Stimulated activated CD8-positive, alpha-beta memory T cell treated with anti-CD3 and anti-CD28 coated beads, Interleukin-12 subunit alpha, Interleukin-12 subunit beta, amount 100 ng/mL, for 24 hours (primary cell): ENCODE measurements at regions not wholly inside any gene's neighbourhood (a gene's known extent, or its start where the extent isn't known, plus 50 kb on each side); places are given as distances from the start of the nearest gene placed in this dataset.
"Not testable (repeated sequence)": the region's sequence is repeated elsewhere in the genome, so short reads cannot be mapped to it uniquely, and the experiment has no call there.

ENCODE experiments used
- DNase-seq: peaks from one replicate; pipeline ENCODE4 v3.0.0-alpha.2; 2020; ENCODE audit errors: extremely low read depth

DNA sequence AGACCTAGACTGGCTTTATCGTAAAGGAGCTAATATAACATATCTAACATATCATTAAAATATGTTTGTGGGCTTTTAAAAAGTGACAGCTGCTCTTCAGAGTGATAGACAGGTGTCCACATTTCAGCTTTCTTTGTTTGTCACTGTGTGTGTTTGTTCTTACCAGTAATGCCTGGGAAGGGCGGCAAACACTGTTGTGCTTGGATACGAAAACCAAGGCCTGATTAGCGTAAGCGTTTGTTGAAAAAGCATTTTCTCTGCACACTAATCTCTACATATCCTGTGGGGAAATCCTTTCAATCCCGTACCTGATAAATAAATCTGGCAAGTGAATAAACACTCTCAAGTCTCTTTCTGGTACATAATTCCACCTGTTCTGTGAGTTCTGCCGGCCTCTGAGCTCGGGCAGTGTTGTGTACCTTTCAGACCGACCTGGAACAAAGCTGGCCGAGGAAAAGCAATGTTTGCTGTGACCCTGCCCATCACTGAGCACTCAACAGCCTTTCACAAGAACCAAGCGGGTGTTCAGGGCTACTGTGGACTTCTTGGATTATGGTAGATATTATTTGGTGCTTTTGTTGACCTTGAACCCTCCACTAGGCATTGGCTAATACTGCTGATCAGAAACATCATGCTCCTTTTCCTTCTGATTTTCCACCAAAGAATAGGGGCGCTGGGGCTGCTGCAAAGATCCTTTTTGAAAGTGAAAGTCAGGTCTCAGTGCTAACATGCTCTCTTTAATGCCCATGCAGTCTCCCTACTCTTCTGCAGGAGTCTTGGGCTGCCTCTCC, 100.4 kb downstream of the CD83 start:
- no peak for DNase-seq

DNA sequence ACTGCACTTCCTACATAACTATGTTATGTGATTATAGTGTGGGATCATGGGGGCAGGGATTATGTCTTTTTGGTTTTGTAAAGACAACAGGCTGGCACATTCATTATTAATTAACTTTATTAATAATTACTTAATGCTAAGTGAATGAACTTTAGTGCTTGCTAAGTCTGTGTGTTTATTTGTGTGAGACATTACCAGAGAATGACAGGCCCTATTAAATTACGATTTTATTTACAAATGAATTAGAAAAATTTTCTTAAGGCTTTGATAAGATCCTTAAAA, 100.9 kb downstream of the CD83 start:
- DNase-seq: no peak

DNA sequence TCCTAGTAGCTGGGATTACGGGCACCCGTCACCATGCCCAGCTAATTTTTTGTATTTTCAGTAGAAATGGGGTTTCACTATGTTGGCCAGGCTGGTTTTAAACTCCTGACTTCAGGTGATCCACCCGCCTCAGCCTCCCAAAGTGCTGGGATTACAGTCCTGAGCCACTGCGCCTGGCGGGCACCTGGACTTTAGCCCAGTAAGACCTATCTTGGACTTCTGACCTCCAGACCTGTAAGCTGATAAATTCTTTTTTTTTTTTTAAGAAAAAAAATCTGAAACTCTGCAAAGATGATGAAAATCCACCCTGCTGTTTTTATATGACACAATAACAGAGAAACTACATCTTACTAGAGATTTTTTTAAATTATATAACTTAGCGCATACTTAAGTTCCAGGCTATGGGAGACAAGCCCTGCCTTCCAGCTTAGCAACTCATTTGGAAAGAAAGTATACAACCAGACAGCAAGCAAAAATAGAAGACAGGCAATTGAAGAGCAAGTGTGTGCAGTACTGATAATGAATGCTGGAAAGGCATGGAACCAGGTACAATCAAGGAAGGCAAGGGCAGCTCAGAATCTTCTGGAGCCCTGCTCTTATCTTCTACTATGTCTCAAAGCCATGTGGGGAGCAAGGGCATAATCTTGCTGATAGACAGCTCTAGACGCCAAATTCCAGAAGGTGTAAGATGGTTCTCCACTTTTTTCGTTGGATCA, 104.2 kb downstream of the CD83 start:
- no peak for DNase-seq

DNA sequence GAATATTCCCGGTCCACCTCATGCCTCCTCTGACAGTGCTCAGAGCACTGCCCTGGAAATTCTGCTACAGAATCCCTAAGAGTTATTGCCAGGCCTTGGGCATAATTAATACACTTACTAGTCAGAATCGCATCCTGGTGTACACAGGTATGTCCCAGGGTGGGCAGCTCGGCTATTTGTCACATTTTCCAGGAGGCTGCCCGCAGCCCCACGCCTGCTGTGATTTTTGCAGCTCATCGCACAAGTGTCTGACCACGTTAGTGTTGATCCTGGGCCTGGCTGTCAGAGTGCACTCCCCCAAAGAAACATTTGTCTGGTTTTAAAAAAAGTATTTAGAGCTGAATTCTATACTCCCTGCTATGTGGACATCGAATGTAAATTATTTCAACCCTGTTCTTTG, 105.4 kb downstream of the CD83 start:
- DNase-seq: no peak

DNA sequence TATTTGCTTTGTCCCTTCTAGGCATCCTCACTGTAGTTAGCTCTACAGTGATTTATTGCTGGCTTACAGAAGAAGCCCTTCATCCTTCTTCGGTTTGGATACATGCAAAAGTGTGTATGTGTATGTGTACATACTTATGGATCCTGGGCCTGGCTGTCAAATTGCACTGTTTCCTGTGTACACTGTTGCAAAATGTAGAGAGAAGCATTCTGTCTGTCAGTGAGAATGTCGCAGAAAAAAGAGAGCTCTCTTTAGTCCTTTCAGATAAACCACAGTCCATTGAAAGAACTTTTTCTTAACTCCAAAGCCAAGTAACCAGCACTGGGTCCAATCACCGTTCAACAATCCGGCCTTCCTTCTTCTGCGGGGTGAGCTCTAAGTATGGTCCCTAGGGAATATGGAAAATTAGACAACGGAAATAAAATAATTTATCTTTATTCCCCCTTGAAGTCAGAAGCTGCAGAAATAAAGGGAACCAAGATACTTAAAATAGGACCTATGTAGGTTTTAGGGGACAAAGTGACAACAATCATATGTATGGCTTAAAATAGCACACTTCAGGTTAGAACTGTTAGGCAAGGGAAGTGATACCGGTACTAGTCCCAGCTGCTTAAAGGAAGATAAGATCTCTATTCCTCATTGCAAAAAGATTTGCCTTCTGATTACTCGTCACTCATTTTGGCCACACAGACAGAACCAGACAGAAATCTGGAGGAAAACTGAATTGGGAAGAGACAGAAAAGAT, 107.0 kb downstream of the CD83 start:
- no peak for DNase-seq

DNA sequence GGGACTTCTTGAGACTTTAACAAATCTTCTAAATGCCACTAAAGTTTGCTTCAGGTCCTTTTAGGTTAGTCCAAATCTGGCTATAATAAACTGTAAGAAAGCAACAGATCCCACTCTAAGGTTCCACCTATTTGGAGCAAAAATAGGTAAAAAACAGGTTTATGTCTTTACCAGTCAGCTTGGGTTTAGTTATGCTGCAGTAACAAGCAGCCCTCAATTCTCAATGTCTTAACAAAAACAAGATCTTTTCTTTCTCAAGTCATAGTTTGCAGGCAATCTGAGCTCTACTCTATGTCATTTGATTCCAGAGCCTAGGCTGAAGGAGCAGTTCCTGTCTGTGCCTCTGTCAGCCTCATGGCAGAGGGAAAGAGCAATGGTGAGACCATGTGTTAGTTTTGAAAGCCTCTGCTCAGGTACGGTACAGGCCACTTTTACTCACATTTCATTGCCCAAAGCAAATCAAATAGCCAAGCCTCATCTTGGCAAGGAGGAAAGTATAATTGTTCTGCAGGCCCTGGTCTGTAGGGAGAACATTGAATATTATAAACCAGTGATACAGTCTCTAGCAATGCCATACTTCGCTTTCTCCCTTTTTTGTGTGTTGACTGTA, 108.6 kb downstream of the CD83 start:
- DNase-seq: no peak

DNA sequence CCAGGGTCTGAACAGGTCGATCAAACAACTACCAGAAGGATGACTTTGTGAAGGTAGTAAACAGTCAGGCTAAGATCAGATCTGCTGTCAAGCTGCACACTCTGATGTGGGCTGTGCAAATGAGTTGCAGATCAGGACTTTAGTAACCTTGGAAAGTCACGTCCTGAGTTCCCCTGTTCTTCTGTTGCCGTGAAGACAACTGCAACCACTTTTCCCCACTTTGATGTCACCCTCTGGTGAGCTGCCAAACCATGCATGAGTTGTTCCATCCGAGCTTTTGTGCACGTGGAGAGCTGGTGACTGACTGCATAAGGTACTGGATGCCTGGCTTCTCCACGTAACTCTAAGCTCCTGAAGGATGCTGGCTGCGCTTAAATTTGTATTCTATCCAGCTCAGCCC, 111.0 kb downstream of the CD83 start:
- peak; percentile 14 for DNase-seq

DNA sequence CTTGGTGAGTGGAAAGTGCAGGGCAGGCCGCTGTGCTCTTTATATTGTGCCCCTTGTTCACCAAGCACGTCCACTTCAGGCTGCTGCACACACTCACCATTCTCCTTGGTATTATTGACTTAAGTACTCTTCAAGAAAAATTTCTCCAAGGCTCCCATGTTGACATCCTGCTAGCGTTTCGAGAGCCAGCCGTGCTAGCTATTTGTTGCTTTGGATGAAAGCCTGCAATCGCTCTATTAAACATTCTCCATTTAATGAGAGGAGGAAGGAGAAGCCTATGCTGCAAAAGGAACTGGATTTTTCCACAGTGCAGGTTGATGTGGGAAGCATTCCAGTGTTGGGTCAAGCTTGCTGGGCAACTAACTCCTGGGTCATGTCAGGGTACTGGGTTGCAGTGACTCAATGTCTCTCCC, 113.5 kb downstream of the CD83 start:
- no peak for DNase-seq

DNA sequence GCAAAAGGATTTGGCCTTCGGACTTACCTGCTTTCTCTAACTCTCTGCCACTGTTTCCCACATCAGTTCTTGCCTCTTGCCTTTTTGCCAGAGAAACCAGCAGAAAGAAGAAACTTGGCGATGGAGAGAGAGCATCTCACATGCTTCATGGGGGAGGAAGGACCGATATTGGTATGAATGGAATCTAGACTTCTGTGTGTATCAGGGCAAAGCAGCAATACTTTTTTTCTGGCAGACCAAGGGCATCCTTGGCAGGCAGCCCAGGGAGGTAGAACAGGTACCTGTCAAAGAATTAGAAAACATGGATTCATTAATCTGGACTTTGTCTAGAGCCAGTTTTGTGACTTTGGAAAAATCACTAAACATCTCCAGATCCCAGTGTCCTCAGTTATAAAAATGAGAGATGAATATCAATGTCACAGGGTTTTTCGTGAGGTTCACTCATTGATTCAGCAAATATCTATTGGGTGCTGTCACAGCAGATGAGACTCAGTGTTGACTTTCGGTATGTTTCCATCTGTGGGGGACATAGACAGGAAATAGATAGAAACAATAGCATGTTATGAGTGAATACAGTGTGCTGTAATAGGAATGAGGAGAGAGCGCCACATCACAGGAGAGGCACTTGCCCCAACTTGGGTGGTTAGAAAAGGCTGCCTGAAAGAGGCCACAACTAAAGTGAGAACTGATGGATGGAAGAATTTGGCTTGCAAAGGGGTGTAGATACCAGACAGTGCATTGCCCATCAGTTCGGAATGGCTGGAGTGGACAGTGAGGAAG, 114.1 kb downstream of the CD83 start:
- DNase-seq: no peak

DNA sequence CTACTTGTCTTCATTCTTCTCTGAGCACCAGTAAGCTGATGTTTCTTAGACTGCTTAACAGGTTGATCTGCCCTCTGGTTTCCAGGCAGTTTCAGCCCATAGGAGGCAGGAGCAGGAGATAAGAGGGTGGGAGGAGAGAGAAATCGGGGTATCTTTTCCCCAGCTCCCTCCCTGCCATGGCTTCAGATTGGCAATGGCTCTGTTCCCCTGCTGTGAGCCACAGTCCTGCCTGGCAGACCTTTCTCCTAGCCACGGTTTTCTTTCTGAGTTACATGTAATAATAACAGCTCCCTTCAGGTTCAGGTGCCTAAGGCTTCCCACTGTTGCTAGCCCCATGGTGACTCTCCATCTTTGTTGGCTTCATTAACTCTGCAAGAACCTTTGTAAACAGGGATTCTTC, 115.3 kb downstream of the CD83 start:
- no peak for DNase-seq

DNA sequence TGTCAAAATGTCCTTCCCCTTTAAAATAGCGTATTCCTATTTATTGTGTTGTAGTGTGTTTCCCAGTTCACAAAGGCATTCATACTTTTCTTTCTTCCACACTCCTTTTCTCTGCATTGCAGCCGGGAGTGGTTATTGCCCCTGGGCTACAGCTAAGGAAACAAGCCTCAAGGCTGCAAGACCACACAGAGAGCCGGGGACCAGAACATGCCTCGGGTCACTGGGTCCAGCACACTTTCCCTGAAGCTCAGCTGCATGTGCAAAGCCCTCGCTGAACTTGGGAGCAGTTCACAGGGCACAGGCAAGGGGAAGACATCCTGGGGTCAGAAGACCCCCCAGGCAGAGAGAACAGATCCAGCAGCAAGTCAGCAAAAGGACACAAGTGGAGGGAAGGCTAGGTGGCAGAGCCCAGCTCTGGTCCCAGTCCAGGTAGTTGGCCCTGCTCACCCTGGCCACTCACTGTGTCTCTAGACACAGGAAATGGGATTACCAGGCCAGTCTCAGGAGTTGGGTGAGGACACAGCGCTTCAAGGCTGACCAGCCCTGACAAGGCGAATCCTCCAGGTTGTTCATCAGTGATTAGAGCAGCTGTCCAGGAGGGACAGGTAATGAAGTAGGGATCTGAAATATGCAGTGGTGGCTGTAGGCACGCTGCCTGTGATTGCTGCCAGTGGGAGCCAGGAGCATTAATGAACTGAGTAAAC, 118.2 kb downstream of the CD83 start:
- DNase-seq: no peak

DNA sequence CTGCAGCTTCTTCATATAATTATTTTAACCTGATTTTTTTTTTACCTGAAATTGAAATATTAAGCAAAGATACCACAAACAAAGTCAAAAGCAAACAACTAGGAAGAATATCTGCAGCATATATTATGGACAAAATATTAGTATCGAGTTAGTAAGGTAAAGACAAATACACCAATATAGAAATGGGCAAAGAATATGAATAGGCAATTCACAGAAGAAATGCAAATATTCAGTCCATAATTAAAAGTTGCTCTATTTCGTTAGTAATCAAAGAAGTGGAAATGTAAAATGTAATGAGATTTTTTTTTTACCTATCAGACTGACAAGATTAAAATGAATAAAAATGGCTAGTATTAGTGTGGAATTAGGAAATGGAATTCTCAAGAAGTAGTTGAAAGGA, 121.5 kb downstream of the CD83 start:
- DNase-seq: no peak

DNA sequence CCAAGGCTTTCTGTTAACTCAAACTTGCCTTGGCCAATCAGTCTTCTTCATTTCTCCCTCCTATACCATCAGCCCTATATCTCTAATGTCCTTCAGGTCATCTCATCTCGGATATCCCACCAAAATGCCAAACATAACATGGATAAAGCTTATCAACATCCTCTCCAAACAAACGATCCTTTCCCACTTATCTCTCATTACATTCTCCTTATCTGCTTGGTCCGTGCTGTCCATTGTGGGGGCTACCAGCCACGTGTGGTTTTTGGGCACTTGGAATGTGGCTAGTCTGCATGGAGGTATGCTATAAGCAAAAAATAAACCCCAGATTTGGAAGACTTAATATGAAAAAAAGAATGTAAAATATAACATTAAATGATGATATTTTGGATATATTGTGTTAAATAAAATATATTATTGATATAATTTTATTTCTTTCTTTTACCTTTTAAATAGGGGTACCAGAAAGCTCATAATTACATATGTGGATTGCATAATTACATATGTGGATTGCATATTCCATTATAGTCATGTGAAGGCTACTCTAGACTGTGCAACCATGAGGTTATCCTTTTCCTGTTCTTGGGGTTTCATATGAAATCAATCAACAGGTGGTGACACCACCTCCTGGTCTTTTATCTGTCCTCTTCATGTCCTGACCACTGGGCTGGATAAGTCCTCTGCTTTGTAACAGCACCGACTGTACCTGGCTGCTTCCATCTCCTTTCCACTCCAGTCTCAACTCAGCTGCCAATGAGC, 123.0 kb downstream of the CD83 start:
- no peak for DNase-seq

DNA sequence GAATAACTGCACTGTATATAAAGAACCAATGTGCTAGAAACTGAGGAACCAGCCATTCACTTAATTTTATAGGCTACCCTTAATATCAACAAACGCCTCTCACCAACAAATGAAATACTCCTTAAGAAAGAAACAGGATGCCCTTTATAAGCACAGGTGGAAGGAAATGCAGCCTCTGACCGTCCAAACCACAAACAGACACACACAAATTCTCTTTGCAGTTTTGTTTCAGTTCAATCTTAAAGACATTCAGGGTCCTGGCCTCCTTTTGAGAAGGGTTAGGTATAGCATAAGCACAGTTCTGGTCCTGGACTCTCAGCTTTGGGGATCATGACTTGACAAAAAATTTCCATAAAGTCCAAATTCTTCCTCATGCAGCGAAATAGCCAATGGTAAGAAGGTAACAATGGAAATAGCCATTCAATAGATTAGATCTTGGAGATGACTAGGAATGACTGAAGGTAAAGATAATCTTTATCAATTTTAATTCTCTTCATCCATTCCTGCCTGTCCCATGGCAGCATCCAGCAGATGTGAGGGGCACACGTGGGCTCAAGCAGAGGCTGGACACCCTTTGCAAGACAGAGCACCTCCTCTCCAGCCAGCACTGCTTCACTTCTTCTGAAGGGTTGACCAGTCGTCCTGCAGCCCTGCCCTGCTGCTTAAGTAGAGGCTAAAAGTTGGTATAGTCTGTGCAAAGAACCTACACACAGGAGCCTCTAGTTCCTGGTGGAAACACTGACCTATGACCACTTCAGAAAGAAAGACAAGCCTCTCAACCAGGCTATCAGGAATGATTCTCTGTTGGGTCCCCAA, 123.9 kb downstream of the CD83 start:
- no peak for DNase-seq

DNA sequence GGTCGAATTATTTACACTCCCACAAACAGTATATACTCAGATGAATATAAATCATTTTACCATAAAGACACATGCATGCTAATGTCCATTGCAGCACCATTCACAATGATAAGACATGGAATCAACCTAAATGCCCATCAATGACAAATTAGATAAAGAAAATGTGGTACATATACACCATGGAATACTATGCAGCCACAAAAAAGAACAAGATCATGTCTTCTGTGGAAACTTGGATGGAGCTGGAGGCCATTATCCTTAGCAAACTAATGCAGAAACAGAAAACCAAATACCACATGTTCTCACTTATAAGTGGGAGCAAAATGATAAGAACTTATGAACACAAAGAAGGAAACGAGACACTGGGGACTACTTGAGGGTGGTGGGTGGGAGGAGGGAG, 125.3 kb downstream of the CD83 start:
- not testable (repeated sequence) for DNase-seq

DNA sequence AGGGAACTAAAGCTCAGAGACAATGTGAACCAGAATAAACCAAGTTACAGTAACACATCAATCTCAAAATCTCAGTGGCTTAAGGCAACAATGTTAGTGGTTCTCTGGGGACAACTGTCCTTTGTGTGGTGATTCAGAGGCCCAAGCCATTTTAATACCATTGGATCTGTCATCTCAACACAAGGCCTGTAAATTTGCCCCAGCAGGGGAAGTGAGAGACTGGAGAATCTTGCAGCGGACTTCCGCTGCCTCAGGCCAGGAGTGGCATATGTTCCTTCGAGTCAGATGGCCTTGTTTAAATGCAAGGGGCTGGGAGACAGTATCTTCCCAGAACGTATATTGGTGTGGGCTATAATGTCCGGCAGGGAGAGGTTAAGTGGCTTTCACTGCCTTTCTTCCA, 126.0 kb downstream of the CD83 start:
- no peak for DNase-seq

DNA sequence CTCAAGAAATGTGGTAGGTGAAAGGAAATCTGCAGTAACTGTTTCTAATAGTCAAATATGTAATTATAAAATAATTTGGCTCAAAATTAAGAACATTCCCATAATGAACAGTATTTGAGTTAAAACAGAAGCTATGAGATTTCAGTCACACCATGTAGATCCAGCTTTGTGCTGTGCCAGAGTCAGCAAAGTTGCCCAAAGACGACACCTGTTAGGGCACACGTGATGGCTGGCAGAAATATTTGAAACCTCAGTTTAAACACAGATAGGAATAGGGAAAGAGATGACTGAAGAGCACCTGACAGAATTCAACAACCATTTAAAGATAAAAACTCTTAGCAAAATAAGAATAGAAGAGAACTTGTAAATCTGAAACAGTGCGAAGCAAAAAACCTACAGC, 129.3 kb downstream of the CD83 start:
- DNase-seq: no peak

DNA sequence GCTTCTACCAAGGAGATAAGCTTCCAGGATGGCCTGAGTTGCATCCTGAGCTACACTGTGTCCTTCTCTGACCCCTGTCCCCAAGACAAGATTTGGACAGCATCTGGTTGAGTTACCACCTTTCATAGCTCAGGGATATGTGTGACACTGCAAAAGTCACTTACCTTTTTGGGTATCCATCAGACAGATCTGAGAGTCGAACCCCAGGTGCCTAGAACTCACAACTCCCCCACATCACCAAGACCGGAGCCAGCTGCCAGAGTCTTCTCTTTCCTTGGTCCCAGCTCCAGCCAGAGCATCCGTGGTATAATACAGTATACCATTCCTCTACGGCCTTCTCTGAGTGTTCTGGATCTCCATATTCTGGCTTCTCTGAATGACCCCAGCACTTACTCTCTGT, 133.0 kb downstream of the CD83 start:
- no peak for DNase-seq

DNA sequence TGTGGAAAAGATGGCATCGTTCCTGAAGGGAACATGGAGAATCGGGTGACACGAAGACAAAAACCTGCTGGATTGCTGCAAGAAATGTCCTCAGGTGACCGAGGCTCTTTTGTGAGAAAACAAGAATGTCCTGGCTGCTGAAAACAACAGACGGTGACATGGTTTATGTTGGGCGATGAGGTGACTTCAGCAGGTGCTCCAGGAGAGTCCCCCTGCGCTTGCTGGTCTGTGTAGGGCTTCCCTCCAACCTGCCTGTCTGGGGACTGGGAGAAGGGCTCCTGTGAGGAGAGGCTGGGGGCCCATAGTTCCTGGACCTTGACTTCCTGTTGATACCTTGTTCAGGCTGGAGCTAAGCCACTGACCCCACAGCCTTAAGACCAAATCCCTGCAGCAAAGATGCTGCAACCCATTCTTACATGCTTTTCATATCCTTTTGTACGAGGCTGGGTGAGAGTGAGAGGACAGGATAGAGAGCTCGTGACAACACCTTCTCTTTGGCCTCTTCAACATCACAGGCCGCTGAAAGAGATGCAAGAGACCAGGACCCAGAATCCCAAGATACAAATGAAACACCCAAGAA, 134.8 kb downstream of the CD83 start:
- no peak for DNase-seq
